HUES48 (cell line): ENCODE measurements at regions not wholly inside any gene's neighbourhood (a gene's known extent, or its start where the extent isn't known, plus 50 kb on each side); places are given as distances from the start of the nearest gene placed in this dataset.

Source experiments
- H3K27ac ChIP-seq: one replicate; pipeline ENCODE4 v1.7.0; 2013; ENCODE audit warnings: low read depth, low read length, inconsistent platforms
- H3K27me3 ChIP-seq: 2 replicates; pipeline ENCODE4 v1.6.1; 2013; ENCODE audit warnings: mild to moderate bottlenecking, low read length; ENCODE audit not compliant: control insufficient read depth, insufficient read depth
- H3K36me3 ChIP-seq: 2 replicates; pipeline ENCODE4 v1.6.1; 2013; ENCODE audit warnings: low read length; ENCODE audit not compliant: control insufficient read depth, insufficient read depth
- H3K4me1 ChIP-seq: 2 replicates; pipeline ENCODE4 v1.6.1; 2013; ENCODE audit warnings: mild to moderate bottlenecking, low read length; ENCODE audit not compliant: control insufficient read depth, insufficient read depth
- H3K4me3 ChIP-seq: 2 replicates; pipeline ENCODE4 v1.5.1; 2013; ENCODE audit warnings: mild to moderate bottlenecking, low read depth, low read length
- H3K9ac ChIP-seq: 2 replicates; pipeline ENCODE4 v1.6.1; 2013; ENCODE audit warnings: mild to moderate bottlenecking, low read depth, low read length, moderate library complexity
- H3K9me3 ChIP-seq: 2 replicates; pipeline ENCODE4 v1.6.1; 2013; ENCODE audit warnings: low read length; ENCODE audit not compliant: control insufficient read depth, insufficient read depth

GRCh38 chr12:126349383-126349782, 1284.1 kb downstream of the AACS start:
- Histone ChIP-seq H3K9me3 (no peaks in the 10 kb centered on the region), H3K36me3 (no peaks in the 10 kb centered on the region), H3K27me3 (no peaks in the 10 kb centered on the region), H3K27ac (no peak overlapping the region), H3K9ac (no peak overlapping the region), H3K4me1 (no peaks in the 10 kb centered on the region), H3K4me3 (no peak overlapping the region)

GRCh38 chr12:126353604-126354003, 1288.4 kb downstream of the AACS start:
- H3K4me3 ChIP-seq, result no peak overlapping the region
- no peaks in the 10 kb centered on the region; the same call in 1 of the 2 replicates for H3K9me3 ChIP-seq
- H3K4me1 ChIP-seq, result no peaks in the 10 kb centered on the region
- H3K36me3 ChIP-seq, result no peaks in the 10 kb centered on the region
- no peak overlapping the region for H3K27ac ChIP-seq
- H3K27me3 ChIP-seq, result no peaks in the 10 kb centered on the region
- no peak overlapping the region for H3K9ac ChIP-seq

GRCh38 chr12:126354633-126355032, 1289.4 kb downstream of the AACS start:
- Histone ChIP-seq H3K9ac (no peak overlapping the region), H3K4me3 (no peak overlapping the region), H3K27me3 (no peaks in the 10 kb centered on the region), H3K36me3 (no peaks in the 10 kb centered on the region), H3K4me1 (no peaks in the 10 kb centered on the region), H3K9me3 (no peaks in the 10 kb centered on the region; the same call in 1 of the 2 replicates), H3K27ac (no peak overlapping the region)

- no peak overlapping the region for H3K4me3 ChIP-seq
- H3K9ac ChIP-seq, result no peak overlapping the region
- no peaks in the 10 kb centered on the region for H3K36me3 ChIP-seq
- no peaks in the 10 kb centered on the region; the same call in 1 of the 2 replicates for H3K9me3 ChIP-seq
- no peaks in the 10 kb centered on the region for H3K4me1 ChIP-seq
- H3K27me3 ChIP-seq, result no peaks in the 10 kb centered on the region
- no peak overlapping the region for H3K27ac ChIP-seq
Observed at GRCh38 chr12:126355346-126355745, 1290.1 kb downstream of the AACS start.

- Histone ChIP-seq H3K27ac (no peak overlapping the region), H3K36me3 (no peaks in the 10 kb centered on the region), H3K27me3 (no peaks in the 10 kb centered on the region), H3K9me3 (no peaks in the 10 kb centered on the region; the same call in 1 of the 2 replicates), H3K9ac (no peak overlapping the region), H3K4me3 (no peak overlapping the region), H3K4me1 (no peaks in the 10 kb centered on the region)
Observed at GRCh38 chr12:126358806-126359205, 1293.6 kb downstream of the AACS start.

GRCh38 chr12:126359216-126359615, 1294.0 kb downstream of the AACS start:
- Histone ChIP-seq H3K4me3 (no peak overlapping the region), H3K9me3 (no peaks in the 10 kb centered on the region; the same call in 1 of the 2 replicates), H3K27ac (no peak overlapping the region), H3K9ac (no peak overlapping the region), H3K36me3 (no peaks in the 10 kb centered on the region), H3K4me1 (no peaks in the 10 kb centered on the region), H3K27me3 (no peaks in the 10 kb centered on the region)

- no peaks in the 10 kb centered on the region for H3K4me1 ChIP-seq
- no peak overlapping the region for H3K9ac ChIP-seq
- no peak overlapping the region for H3K27ac ChIP-seq
- no peaks in the 10 kb centered on the region for H3K36me3 ChIP-seq
- no peak overlapping the region for H3K4me3 ChIP-seq
- H3K27me3 ChIP-seq, result no peaks in the 10 kb centered on the region
- H3K9me3 ChIP-seq, result no peaks in the 10 kb centered on the region
Observed at GRCh38 chr12:126361804-126362203, 1296.6 kb downstream of the AACS start.

GRCh38 chr12:126362493-126362892, 1297.3 kb downstream of the AACS start:
- no peaks in the 10 kb centered on the region for H3K36me3 ChIP-seq
- H3K4me3 ChIP-seq, result no peak overlapping the region
- H3K27me3 ChIP-seq, result no peaks in the 10 kb centered on the region
- H3K9ac ChIP-seq, result no peak overlapping the region
- no peak overlapping the region for H3K27ac ChIP-seq
- no peaks in the 10 kb centered on the region for H3K4me1 ChIP-seq
- H3K9me3 ChIP-seq, result no peaks in the 10 kb centered on the region

GRCh38 chr12:126362964-126363363, 1297.7 kb downstream of the AACS start:
- Histone ChIP-seq H3K4me3 (no peak overlapping the region), H3K27me3 (no peaks in the 10 kb centered on the region), H3K9me3 (no peaks in the 10 kb centered on the region), H3K36me3 (no peaks in the 10 kb centered on the region), H3K4me1 (no peaks in the 10 kb centered on the region), H3K9ac (no peak overlapping the region), H3K27ac (no peak overlapping the region)

GRCh38 chr12:126369487-126370463, 1304.5 kb downstream of the AACS start:
- Histone ChIP-seq H3K9me3 (no peaks in the 10 kb centered on the region), H3K9ac (no peak overlapping the region), H3K36me3 (no peaks in the 10 kb centered on the region), H3K4me3 (no peak overlapping the region), H3K4me1 (peaks cover 14% of the 10 kb centered on the region), H3K27me3 (no peaks in the 10 kb centered on the region), H3K27ac (peak overlapping the region; percentile 79)

- Histone ChIP-seq H3K36me3 (no peaks in the 10 kb centered on the region), H3K4me1 (peaks cover 25% of the 10 kb centered on the region), H3K4me3 (no peak overlapping the region), H3K27ac (no peak overlapping the region), H3K9me3 (no peaks in the 10 kb centered on the region), H3K27me3 (no peaks in the 10 kb centered on the region), H3K9ac (no peak overlapping the region)
Observed at GRCh38 chr12:126383506-126383905, 1318.3 kb downstream of the AACS start.
